ENCODE measurements at regions not wholly inside any gene's neighbourhood (a gene's known extent, or its start where the extent isn't known, plus 50 kb on each side); places are given as distances from the start of the nearest gene placed in this dataset.
A peak's percentile ranks its signal among the peaks of the same experiment; 100 is the strongest.

DNA sequence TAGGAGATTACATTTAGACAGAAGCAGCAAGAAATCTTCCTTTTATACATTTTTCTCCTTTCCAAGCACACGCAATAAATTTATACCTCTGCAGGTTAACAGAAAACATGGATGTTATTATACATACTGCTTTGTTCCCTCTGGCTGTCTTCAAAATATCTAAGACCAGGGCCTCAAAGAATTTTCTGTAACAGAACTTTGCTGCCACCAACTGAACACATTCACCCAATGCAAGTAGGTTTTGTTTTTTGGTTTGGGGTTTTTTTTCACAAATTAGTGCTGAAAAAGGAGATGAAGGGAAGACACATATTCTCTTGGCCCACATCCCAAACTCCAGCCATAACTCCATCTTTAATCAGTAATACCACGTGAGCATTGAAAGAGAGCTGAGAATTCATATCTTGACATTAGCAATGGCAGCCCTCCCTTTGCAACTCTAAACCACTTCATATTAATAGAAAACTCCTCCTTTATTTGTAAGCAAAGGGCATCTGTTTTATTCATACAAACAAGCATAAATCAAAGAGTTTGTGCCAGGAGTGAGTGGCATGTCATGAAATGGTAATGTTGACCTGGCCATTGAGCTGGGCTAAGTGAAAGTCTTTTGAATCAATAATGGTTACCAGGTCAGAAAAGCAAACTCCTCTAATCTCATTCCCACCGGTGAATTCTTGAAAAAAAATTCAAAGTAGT lies 150.8 kb upstream of the FSCB start:
- Histone ChIP-seq H3K4me1 (ENCODE audit: control insufficient read depth, insufficient read depth, low read length) (no peaks in the 10 kb centered on the region), H4K5ac (ENCODE audit: low read depth, low read length) (no peak overlapping the region), H3K4ac (ENCODE audit: low read depth, low read length) (no peak overlapping the region), H2AK9ac (replicated peaks; ENCODE audit: low read depth, low read length, poor library complexity) (no peak overlapping the region), H3K4me2 (ENCODE audit: low read depth, low read length) (no peak overlapping the region), H2BK15ac (ENCODE audit: low read depth, low read length) (no peak overlapping the region), H2BK5ac (ENCODE audit: low read depth, low read length, poor library complexity, severe bottlenecking) (no peak overlapping the region), H4K91ac (ENCODE audit: insufficient read depth, low read depth, low read length) (no peak overlapping the region), H3K9me1 (ENCODE audit: insufficient read depth, low read length) (no peaks in the 10 kb centered on the region), H3K27ac (ENCODE audit: insufficient read depth, low read length) (no peak overlapping the region), H3K56ac (ENCODE audit: extremely low read depth, insufficient read depth, low read length) (no peak overlapping the region), H2BK20ac (ENCODE audit: low read depth, low read length) (no peak overlapping the region), H3K9ac (ENCODE audit: low read depth, low read length) (no peak overlapping the region), H2AK5ac (ENCODE audit: low read depth, low read length) (no peak overlapping the region), H4K8ac (ENCODE audit: low read depth in 2 of 2, low read length in 2 of 2) (no peak overlapping the region), H2BK120ac (ENCODE audit: low read depth, low read length) (no peak overlapping the region), H3K18ac (ENCODE audit: low read depth, low read length) (no peak overlapping the region), H3K9me3 (ENCODE audit: control insufficient read depth, insufficient read depth, low read length) (no peaks in the 10 kb centered on the region), H3K79me1 (ENCODE audit: low read depth in 1 of 2, low read length in 2 of 2) (no peaks in the 10 kb centered on the region), H3K27me3 (ENCODE audit: control insufficient read depth, insufficient read depth, low read length) (no peaks in the 10 kb centered on the region), H3K36me3 (ENCODE audit: control insufficient read depth, insufficient read depth, low read length) (no peaks in the 10 kb centered on the region), H4K20me1 (ENCODE audit: insufficient read depth, low read length) (no peaks in the 10 kb centered on the region), H3K4me3 (ENCODE audit: insufficient read depth, low read depth, low read length) (no peak overlapping the region), H3K23ac (ENCODE audit: low read depth, low read length) (no peak overlapping the region), H3K14ac (replicated peaks; ENCODE audit: low read depth, low read length) (no peak overlapping the region), H2AFZ (replicated peaks; ENCODE audit: low read length, poor library complexity) (no peak overlapping the region)
- TF ChIP-seq, protein P1, sequence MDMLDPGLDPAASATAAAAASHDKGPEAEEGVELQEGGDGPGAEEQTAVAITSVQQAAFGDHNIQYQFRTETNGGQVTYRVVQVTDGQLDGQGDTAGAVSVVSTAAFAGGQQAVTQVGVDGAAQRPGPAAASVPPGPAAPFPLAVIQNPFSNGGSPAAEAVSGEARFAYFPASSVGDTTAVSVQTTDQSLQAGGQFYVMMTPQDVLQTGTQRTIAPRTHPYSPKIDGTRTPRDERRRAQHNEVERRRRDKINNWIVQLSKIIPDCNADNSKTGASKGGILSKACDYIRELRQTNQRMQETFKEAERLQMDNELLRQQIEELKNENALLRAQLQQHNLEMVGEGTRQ (IDR thresholded peaks at IDR 0.05; ENCODE audit: low read depth, low read length) = no peak
- TF ChIP-seq CEBPB (IDR thresholded peaks at IDR 0.05; ENCODE audit: low read depth, low read length) (no peak), POLR2A (IDR thresholded peaks at IDR 0.05; ENCODE audit: low read depth, low read length) (no peak), FOS (IDR thresholded peaks at IDR 0.05; ENCODE audit: low read depth, low read length) (no peak), BHLHE40 (IDR thresholded peaks at IDR 0.05; ENCODE audit: low read depth, low read length) (no peak)
- BruUV-seq (replicated peaks) = no TSS peak
- in situ Hi-C loops (cut with MboI; ENCODE audit: low sequenced_read_pairs) (no loop called here), dilution Hi-C loops (cut with HindIII; ENCODE audit: low sequenced_read_pairs, unreplicated experiment) (no loop called here), intact Hi-C loops (cut with micrococcal nuclease) (no loop called here)
- ChIA-PET CTCF (interaction anchor here (0.5 kb wide), 1 partner anchor 709 kb away, joined by 7 read pairs; no protein-coding TSS in a partner anchor), POLR2A (ENCODE audit: unreplicated experiment) (no interaction called here)
- DNase-seq (peak; percentile 0), ATAC-seq (ENCODE audit: low read depth) (no peak)
- no CpG with 5 or more reads among the region's 3 CpGs for WGBS, 2 experiments (ENCODE audit: extremely low coverage in 2 of 2, insufficient read length in 1 of 2)

Data from IMR-90 (cell line).